HuH-7 (cell line): ENCODE measurements at regions not wholly inside any gene's neighbourhood (a gene's known extent, or its start where the extent isn't known, plus 50 kb on each side); places are given as distances from the start of the nearest gene placed in this dataset.

Source experiments
- DNase-seq: peaks from one replicate; pipeline ENCODE4 v3.0.0; 2011; ENCODE audit warnings: low spot score

DNA sequence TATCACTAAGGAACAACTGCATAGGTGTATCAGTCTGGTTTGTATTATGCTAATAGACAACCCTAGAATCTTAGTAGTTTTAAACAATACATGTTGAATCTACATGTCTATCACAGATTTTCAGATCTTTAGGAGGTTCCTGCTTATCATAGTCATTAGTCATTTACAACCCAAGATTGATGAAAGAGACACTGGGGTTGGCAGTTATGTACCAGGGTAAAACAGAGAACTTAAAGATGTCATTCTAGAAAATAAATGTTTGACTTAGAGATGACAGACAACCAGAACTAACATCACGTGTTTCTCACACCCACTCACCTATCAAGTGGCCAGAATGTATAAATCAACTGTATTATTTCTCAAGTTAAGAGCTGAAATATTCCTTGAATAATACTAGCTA, 181.9 kb downstream of the PABPC4L start:
- no peak for DNase-seq

DNA sequence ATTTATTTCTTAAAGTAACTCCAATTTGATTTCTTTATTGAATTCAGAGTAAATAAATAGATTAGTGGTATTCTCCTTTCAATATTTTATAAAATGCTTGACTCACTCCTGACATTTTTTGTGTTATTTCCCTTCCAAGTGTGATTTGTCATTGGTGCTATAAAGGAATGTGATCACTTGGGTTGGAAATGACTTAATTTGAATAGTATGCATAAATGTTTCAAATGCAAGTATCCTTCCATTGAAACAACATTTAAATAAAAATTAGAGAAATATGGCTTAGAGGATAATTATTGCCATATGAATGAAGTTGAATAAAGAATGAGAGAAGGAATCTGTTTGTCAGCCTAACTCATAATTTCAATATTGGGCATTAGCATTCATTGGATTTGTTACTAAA, 182.7 kb downstream of the PABPC4L start:
- DNase-seq: no peak

DNA sequence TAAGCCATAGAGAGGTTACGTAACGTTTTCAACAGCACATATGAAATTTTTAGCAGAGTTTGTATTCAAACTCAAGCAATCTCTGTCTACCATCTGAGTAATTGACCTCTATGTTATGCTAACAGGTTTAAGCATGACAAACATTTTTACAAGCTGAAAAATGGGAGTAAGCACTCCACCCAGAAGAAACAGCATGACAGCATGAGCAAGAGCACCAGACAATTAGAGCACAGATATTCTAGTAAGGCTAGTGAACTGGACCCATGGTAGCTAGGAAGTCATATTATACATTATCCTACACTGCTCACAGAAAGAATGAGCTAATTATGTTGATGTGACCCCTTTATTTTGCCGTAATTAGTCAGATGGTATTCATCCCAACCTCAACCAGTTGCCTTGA, 200.5 kb downstream of the PABPC4L start:
- DNase-seq: no peak

DNA sequence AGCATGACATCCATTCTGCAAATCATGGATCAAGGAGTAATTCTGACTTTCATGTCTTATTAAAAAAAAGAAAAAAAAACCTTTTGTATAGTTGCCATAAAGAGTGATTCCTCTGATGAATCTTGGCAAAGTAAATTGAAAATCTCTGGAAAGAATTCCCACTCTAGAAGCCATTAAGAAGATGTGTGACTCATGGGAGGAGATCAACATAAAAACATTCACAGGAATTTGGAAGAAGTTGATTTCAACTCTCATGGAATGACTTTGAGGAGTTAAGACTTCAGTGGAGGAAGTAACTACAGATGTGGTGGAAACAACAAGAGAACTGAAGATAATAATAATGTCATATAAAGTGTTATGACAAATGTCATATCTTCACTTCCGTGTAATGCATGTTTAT, 204.2 kb downstream of the PABPC4L start:
- DNase-seq: no peak

DNA sequence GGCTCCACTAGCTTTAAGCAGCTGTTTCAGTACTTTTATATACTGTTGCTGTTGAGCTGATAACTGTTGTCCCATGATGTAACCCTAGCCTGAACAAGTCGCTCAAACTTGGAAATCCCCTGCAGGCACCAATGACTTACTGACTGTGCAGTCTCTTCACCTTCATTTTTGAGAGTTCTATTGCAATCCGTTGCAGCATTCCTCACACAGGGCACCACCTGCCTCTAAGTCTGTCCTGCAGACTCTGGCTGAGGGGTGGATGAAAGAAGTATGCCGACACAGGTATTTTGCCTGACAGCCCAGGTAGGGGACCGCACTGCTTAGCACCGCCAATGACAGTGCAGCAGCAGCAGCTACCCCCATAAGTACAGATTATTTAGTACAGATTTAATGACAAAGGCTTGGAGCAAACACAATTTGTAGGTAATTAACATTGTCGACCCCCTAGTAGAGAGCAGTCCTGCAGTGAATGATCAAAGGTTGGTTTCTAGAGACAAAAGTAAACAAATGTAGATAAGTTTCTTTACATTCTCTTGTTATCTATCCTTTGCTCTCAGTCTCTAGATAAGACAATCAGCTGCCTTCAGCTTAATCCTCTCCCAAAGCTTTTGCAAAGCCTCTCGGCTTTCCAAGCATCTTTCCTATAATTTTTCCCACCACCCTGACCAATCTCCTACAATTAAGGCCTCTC, 205.0 kb downstream of the PABPC4L start:
- peak; percentile 4 for DNase-seq

DNA sequence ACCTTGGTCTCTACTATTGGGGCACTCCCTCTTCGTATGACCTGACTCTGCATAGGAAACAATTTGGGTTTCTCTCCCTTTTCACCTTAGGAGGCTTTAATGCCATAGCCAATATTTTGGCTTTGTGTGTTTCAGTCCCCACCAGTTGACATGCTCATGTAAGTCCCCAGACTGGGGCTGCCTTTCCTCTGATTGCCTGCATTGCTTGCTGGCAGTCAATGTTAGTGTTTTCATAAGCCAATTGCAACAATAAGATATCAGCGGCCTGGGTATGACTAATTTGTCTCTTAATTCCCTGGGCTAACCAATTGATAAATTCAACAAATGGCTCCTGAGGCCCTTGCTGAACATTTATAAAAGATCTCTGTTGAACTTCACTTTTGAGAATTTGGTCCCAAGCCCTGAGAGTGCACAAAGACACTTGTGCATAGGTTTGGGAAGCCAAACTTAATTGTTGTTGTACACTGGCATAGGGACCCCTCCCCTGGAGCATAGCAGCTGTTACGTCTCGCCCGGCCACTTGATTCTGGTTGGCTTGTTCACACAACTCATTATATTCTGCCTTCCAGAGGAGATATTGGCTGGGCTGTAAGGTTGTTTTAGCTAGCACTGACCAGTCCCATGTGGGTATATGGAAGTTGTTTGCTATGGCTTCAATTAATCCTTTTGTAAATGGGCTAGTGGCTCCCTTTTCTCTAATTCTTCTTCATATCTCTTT, 206.2 kb downstream of the PABPC4L start:
- DNase-seq: no peak

DNA sequence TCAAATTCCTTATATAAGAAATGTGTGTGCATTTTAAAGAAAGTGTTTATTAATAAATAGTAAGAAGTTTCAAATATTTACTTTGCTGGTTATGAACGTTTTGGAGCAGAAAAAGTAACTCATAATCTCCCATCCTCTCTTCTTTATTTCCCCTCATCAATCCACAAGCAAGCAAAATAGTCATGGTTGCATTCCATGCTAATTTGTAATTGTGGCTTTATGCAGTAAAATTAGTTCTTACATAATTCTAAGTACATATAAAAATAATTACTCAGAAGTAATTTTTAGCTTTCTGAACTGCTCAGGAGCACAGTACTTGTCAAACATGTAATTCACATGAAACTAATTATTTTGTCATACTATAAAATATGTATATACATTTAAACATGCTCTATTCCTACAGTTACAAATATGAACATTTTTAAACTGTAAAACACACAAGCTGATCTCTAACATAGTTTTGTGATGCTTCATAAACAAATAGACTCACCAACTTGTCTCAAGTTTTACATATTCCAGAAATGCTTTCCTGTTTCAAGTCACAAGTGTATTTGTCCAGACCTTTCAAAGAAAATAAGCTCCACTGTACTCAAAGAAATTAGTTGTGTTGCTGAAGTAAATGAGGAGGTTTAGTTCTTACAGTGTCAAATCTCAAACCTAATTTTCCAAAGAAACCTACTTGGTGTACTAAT, 218.9 kb downstream of the PABPC4L start:
- DNase-seq: no peak

DNA sequence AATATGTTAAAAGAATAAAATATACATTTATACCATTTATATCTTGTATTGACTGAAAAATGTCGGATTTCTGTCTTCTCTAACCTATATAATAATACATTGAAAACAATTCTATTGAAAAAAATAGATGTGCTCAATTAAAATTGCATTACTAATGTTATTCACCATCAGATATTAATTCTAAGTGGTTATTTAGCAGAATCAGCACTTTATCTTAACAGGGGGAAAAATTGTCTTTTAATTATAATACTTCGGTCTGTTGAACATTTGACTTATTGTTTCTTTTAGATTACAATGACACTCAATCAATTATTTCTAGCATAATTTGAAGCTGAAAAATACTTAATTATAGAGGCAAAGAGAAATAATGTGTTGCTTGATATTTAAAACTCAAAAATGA, 220.3 kb downstream of the PABPC4L start:
- no peak for DNase-seq

DNA sequence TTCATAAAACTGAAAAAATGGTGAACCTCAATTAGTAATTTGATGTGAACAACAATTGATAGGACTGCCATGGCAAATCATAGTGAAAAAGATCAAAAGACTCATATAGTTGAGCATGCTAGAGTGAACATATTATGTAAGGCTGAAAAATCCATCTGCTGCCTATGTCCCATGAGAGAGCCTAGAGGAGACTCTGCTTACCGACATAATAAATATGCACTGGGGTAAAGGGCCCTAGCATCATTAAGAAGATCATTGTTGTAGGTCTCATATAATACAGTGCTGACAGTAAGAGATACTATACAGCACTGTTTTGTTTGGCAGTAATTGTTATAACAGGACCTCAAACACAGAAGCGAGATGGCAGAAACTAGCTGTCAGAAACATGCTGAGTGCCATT, 229.0 kb downstream of the PABPC4L start:
- no peak for DNase-seq

DNA sequence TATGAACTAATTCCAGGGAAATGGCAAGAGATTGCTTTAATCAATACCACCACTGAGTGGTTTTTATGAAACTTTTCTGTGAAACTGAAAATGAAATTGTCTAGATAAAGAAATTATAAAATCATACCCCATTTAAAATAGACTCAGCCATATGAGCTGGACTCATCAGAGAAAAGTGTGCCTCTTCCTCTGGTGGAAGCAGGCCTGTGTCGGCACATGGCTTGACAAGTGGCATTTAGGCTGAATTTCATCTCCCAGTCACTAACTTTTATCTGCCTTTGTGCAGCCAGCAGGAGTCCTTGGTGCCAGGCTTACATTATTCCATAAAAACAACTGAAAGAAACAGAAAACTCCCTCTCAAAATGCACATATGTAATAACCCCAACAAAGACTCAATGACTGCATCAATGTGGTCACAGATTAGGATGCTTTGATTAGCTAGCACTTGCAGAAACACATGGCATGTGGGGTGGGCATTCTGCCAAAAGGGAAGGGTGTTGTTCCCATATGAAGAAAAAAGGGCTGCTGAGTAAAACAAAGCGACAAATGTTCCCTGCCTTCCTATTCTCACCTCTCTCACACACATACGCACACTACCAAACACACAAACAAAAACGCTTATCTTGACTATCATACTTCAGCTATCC, 232.3 kb downstream of the PABPC4L start:
- no peak for DNase-seq

DNA sequence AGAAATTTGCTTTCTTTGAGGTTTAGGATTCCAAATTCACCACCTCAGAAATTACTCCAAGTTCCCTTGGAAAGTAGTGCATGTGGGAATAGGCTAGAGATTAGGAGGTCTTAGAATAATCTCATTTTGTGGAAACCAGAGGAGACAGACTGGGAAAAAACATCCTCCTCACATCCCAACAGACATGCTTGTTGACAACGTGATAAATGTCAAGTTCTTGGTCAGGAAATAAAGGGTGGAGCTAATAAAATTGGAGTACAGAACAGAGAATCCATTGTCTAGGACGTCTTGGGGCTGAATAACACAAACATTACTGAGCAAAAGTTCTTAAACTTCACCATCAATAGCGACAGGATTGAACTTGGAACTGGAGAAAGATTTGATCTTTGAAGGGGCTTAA, 233.4 kb downstream of the PABPC4L start:
- DNase-seq: no peak

DNA sequence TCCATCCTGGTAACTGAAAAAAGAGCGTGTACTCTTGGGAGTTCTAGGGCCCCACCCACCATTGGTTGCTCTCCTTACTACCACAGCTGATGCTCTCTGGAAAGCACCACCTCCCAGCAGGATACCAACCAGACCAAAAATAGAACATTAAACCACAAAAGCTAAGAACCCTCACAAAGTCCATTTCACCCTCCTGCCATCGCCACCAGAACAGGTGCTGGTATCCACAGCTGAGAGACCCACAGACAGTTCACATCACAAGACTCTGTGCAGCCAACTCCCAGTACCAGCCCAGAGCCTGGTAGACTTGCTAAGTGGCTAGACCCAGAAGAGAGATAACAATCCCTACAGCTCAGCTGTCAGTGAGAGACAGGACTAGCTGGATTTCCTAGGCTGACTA, 240.6 kb downstream of the PABPC4L start:
- DNase-seq: no peak

DNA sequence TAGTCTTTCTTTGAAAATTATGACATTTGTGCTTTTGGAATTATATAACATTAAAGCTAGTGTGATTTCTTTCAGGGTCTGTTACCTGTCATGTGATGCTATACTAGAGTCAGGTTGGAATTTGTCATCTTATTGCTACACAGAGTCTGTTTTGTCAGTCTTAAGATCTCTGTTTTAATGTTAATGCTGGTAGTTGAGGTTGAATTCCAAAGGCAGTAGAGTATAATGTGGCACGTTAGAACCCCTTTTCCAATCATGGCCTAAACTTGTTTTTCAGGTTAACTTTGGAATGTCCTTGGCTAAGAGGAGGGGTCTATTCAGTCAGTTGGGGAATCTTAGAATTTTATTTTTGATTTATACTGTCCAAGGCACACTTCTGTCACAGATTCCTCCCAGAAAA, 258.5 kb downstream of the PABPC4L start:
- DNase-seq: no peak

DNA sequence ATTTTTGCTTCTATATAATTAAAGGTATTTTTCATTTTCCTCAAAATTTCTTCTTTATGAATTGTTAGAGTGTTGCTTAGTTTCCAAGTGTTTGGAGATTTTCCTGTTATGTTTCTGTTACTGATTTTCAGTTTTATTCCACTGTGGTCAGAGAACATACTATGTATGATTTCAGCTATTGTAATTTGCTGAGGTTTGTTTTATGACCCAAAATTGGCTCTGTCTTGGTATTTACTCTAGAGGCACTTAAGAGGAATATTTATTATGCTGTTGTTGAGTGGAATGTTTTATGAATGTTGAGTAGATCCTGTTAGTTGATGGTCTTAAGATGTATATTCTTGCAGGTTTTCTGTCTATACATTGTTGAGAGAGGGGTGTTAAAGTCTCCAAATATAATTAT, 263.5 kb downstream of the PABPC4L start:
- no peak for DNase-seq

DNA sequence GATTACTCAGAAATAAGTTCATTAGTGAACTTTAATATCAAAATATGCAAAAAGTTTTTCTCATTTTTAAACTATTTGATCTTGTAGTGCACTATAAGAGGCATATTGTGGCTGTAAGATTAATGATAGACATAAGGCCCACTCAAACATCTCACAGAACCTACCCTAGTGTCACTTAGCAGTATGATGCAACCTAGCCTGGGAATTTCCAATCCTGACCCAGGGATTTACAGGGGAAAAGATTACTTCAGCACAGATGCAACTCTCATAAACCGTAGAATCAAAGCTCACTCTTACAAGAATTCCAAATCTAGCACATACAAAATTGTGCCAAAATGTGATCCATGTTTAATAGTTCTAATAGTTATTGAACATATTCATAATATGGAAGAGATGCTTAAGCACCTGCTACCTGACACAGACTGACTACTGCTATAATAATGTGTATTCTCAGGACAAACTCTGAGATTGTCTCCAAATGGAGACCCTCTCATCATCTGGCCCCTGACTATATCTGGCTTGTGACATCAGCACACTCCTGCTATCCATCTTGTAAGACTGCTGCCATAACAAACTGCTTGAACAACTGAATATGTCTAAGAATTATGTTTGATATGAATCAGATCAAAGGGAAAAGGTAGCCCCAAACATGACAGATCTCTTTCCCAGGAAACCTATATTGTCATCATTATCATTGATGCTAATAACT, 271.9 kb downstream of the PABPC4L start:
- DNase-seq: no peak

DNA sequence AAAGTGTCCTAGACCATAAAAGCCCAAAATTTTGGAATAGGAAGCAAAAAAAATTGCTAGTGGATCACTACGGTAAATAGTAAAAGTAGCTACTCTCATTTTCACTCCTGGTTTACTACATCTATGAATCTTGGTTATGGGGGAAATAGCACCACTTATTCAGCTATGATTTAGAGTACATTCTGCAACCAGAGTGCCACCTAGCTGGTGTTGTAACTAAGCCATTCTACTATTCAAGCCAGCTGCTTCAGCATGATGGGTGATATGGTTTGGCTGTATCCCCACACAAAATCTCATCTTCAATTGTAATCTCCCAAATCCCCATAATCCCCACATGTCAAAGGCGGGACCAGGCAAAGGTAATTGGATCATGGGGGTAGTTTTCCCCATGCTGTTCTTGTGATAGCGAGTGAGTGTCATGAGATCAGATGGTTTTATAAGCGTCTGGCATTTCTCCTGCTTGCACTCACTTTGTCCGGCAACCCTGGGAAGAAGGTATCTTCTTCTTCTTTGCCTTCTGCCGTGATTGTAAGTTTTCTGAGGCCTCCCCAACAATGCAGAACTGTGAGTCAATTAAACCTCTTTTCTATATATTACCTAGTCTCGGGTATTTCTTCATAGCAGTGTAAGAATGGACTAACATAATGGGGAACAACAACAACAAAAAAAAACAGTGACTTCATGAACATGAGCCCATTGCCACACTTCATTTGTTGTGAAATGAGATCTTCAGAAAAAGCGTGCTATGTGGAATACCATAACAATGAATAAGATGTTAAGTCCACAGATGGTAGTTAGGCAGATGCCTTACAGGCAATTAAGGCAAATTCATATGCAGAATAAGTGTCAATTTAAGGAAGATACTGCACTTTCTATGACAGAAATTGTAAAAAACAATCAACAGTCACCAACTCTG, 280.1 kb downstream of the PABPC4L start:
- peak; percentile 0 for DNase-seq

DNA sequence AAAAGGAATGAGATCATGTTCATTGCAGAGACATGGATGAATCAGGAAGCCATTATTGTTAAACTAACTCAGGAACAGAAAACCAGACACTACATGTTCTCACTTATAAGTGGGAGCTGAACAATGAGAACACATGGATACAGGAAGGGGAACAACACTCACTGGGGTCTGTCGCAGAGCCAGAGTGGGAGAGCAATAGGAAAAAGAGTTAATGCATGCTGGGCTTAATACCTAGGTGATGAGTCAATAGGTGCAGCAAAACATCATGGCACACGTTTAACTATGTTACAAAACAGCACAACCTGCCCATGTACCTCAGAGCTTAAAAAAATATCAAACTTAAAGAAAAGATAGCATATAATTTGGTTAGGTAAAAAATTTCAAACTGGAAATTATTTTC, 281.4 kb downstream of the PABPC4L start:
- no peak for DNase-seq

DNA sequence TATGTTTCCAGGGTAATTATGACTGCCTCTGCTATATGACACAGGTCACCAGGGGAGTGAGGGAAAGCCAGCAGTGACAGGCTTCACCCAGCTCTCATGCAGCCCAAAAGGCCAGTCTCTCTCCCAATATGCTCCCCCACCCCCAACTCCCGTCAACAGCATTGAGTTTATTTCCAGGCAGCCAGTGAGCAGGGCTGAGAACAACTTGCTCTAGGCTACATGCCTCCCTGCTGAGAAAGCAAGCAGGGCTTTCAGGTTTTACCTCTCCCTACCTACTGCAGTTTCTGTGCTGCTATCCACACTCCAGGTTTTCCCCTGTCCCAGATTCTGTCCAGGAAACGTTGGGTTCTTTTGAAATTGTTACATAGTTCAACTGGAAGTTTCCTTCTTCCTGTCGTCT, 291.4 kb downstream of the PABPC4L start:
- no peak for DNase-seq

DNA sequence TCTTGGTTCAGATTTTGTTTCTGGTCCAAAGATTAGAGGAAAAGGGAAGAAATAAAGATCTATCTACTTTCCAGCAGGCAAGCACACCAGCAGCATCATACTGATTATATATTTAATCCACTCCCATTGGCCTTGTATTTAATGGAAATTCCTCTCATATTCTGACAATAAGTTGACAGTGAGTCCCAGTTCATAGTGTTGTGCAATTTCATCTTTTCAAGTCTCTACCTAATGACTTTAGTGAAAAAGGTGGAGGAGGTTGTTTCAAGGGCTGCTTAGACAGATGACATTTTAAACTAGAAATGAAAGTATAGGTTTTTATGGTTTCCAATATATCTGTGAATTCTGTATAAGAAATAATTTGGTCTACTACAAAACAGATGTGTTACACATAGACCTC, 298.6 kb downstream of the PABPC4L start:
- DNase-seq: no peak

DNA sequence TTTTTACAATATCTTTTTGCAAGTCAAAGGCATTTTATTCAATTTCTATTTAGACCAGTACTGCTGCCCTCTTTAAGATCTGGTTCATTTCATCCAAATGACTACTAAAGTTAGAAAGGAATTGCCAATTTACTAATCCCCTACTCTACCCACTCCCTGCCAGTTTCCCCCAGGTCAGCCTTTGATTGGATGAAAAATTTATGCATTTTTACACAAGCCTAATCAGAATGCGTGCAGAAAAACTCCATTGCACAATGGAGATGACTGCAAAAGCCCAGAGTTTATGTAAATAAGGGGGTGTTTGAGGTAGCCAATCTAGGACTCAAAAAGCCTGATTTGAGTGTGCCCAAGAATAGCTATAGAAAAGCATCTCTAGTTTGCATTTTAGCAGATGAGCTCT, 310.6 kb downstream of the PABPC4L start:
- no peak for DNase-seq

DNA sequence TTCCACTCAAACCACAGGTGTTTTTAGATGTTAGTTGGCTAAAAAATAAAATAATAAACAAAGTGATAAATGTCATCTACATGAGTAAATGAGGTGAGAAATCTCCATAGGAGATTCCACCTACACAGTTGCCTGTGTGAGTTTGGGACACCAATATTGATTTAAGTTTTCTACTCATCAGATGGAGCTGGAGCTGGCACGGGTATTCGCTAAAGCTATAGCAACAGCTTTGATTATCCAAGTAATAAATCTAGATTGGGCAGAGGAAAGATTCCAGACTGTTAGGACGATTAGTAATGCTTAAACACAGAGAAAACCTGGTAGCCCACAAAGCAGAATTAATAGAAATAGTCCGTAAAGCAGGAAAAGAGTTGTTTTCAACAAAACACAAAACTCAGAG, 313.9 kb downstream of the PABPC4L start:
- DNase-seq: no peak
